Adipocyte (in vitro differentiated cells): ENCODE measurements at regions not wholly inside any gene's neighbourhood (a gene's known extent, or its start where the extent isn't known, plus 50 kb on each side); places are given as distances from the start of the nearest gene placed in this dataset.
A peak's percentile ranks its signal among the peaks of the same experiment; 100 is the strongest.
"Not testable (repeated sequence)": the region's sequence is repeated elsewhere in the genome, so short reads cannot be mapped to it uniquely, and the experiment has no call there.

Experiments
- DNase-seq: peaks from one replicate; pipeline ENCODE4 v3.0.0-alpha.2; 2015; ENCODE audit warnings: low read depth
- H3K27me3 ChIP-seq: replicated peaks from 2 replicates; pipeline ENCODE4 v1.7.0; 2013; ENCODE audit warnings: mild to moderate bottlenecking, low read length, moderate library complexity; ENCODE audit not compliant: control insufficient read depth, insufficient read depth
- H3K36me3 ChIP-seq: 2 replicates; pipeline ENCODE4 v1.7.0; 2013; ENCODE audit warnings: low read length, mild to moderate bottlenecking, moderate library complexity; ENCODE audit not compliant: control insufficient read depth, insufficient read depth, severe bottlenecking
- H3K4me1 ChIP-seq: 2 replicates; pipeline ENCODE4 v1.7.0; 2013; ENCODE audit warnings: mild to moderate bottlenecking, low read length, moderate library complexity; ENCODE audit not compliant: control insufficient read depth, insufficient read depth
- H3K4me3 ChIP-seq: 2 replicates; pipeline ENCODE4 v1.7.0; 2013; ENCODE audit warnings: mild to moderate bottlenecking, low read length, moderate library complexity
- H3K9ac ChIP-seq: 2 replicates; pipeline ENCODE4 v1.7.0; 2013; ENCODE audit warnings: mild to moderate bottlenecking, low read length, moderate library complexity
- H3K9me3 ChIP-seq: 2 replicates; pipeline ENCODE4 v1.7.0; 2013; ENCODE audit warnings: mild to moderate bottlenecking, low read length, moderate library complexity; ENCODE audit not compliant: control insufficient read depth

GRCh38 chr4:10809905-10810304, 125.3 kb upstream of the CLNK start:
- Histone ChIP-seq H3K27me3 (no peaks in the 10 kb centered on the region), H3K36me3 (no peaks in the 10 kb centered on the region), H3K4me1 (no peaks in the 10 kb centered on the region), H3K4me3 (no peak overlapping the region), H3K9ac (no peak overlapping the region), H3K9me3 (no peaks in the 10 kb centered on the region)
- DNase-seq, result no peak

DNA sequence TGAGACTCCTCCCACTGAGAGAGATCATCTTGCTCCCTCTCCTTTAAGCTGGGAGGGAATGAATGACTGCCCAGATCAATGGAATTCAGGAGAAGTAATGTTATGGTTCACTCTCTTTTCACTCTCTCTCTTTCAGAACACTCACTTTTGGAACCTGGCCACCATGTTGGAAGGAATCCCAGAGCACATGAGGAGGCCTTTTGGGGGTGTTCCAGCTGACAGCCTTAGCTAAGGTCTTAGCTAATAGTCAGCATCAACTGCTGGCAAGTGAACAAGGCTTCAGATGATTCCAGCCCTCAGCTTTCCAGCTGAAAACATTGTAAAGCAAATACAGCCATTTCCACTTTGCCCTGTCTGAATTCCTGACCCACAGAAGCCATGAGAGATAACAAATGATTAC, 124.0 kb upstream of the CLNK start:
- Histone ChIP-seq H3K4me3 (no peak overlapping the region), H3K36me3 (no peaks in the 10 kb centered on the region), H3K27me3 (no peaks in the 10 kb centered on the region), H3K4me1 (peaks cover 2% of the 10 kb centered on the region), H3K9me3 (no peaks in the 10 kb centered on the region), H3K9ac (no peak overlapping the region)
- DNase-seq, result peak; percentile 4

- Histone ChIP-seq H3K9ac (no peak overlapping the region), H3K4me3 (no peak overlapping the region), H3K9me3 (no peaks in the 10 kb centered on the region), H3K27me3 (no peaks in the 10 kb centered on the region), H3K36me3 (no peaks in the 10 kb centered on the region), H3K4me1 (peaks cover 3% of the 10 kb centered on the region)
- DNase-seq, result no peak
These were observed 122.5 kb upstream of the CLNK start for GRCh38 chr4:10806953-10807645.

DNA sequence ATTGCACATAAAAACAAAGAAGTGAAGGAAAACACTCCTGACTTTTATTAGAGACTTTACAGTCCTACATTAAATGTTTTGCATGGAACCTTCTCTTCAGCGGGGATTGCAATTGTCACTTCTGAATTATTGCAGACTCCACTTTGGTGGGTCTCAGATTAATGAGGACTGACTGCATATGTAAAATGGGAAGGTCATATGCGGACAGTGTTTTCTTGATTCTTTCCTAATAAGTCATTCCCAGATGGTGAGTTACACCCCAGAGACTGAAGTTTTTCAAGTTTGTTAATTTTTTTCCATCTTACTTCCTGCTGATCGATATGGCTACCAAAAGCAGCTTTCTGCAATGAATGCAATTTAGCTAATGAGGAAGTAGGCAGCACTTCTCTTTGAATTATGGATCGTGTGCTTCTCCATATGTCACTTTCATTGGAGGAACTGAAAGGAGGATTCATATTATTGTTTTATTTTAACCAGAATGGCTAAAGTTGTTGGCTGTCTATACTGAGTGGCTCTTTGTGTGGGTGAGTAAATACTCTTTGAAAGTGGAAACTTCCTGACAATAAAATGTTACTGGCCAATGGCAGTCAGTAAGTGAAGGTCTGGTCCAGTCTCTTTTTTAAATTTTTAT, 119.3 kb upstream of the CLNK start:
- no peaks in the 10 kb centered on the region for H3K27me3 ChIP-seq
- H3K9ac ChIP-seq, result no peak overlapping the region
- H3K4me3 ChIP-seq, result no peak overlapping the region
- H3K4me1 ChIP-seq, result peaks cover 3% of the 10 kb centered on the region
- no peaks in the 10 kb centered on the region for H3K9me3 ChIP-seq
- no peak for DNase-seq
- no peaks in the 10 kb centered on the region for H3K36me3 ChIP-seq

DNA sequence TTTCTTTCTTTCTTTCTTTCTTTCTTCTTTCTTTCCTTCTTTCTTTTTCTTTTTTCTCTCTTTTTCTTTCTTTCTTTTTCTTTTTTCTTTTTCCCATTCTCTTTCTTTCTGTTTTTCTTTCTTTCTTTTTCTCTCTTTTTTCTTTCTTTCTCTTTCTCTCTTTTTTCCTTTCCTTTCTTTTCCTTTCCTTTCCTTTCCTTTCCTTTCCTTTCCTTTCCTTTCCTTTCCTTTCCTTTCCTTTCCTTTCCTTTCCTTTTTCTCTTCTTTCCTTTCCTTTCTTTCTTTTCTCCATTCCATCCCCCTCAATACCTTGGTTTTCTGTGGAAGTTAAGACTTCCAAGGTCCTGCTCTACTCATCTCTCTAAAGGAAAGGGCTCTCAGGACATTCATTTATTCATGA, 102.8 kb upstream of the CLNK start:
- DNase-seq, result no peak
- H3K9ac ChIP-seq, result no peak overlapping the region
- no peaks in the 10 kb centered on the region for H3K9me3 ChIP-seq
- H3K4me3 ChIP-seq, result no peak overlapping the region
- peaks cover 6% of the 10 kb centered on the region for H3K4me1 ChIP-seq
- H3K36me3 ChIP-seq, result no peaks in the 10 kb centered on the region
- H3K27me3 ChIP-seq, result no peaks in the 10 kb centered on the region

DNA sequence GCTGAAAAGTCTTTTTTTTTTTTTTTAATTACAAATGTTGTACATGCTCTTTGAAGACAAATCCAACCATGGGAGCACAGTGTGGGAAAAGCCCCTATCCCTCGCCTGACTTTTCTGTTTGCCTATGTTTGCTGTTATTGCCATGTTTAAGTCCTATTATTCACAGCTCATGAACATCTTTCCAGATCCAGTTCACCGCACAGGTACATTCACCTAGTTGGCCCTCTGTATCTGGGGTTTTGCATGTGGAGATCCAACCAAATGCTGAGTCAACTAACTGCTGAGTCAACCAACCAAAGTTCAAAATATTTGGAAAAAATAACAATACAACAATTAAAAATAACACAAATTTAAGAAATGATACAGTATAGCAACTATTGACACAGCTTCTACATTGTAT, 100.1 kb upstream of the CLNK start:
- Histone ChIP-seq H3K36me3 (no peaks in the 10 kb centered on the region), H3K4me3 (no peak overlapping the region), H3K4me1 (peaks cover 6% of the 10 kb centered on the region), H3K9ac (no peak overlapping the region), H3K27me3 (no peaks in the 10 kb centered on the region), H3K9me3 (no peaks in the 10 kb centered on the region)
- no peak for DNase-seq

DNA sequence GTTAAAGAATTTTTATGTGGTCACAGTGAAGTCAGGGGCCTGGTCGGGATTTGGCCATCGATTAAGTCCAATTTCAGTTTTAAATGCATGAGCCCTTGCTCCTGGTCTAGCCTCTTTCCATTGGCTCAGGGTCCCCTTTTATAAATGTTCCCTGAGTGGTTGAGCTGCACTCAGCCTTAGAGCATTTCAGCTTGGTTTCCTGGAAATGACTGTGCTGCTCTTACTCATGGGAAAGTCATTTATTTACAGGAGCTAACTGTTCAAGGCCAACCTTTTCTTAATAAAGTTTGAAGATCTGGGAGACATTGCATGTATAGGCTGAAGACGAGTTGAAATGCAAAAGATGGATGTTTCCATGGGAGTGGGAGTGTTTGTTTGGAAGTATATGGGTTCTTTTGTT, 98.8 kb upstream of the CLNK start:
- Histone ChIP-seq H3K9me3 (no peaks in the 10 kb centered on the region), H3K4me3 (no peak overlapping the region), H3K4me1 (peaks cover 6% of the 10 kb centered on the region), H3K36me3 (no peaks in the 10 kb centered on the region), H3K27me3 (no peaks in the 10 kb centered on the region), H3K9ac (no peak overlapping the region)
- peak; percentile 58 for DNase-seq

DNA sequence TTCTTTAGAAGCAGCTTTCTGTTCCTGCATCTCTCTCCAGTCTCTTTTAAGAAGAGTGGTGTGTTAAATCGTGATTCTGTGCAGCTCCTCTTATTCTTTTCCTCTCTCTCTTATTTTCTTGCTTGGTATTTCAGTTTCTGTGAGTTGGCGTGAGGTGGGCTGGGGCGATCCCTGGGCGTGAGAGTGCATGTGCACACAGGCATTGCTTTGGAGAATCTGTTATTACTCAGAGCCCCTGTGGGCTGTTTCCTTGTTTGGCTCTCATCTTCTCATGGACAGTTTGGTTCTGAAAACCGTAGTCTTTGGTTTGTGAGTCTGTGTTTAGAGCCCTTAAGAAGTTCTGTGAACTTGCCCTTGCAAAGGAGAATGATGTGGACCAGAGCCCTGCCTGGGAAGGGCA, 97.2 kb upstream of the CLNK start:
- H3K27me3 ChIP-seq, result no peaks in the 10 kb centered on the region
- H3K9ac ChIP-seq, result no peak overlapping the region
- peaks cover 6% of the 10 kb centered on the region for H3K4me1 ChIP-seq
- no peaks in the 10 kb centered on the region for H3K36me3 ChIP-seq
- H3K4me3 ChIP-seq, result no peak overlapping the region
- no peak for DNase-seq
- no peaks in the 10 kb centered on the region for H3K9me3 ChIP-seq

DNA sequence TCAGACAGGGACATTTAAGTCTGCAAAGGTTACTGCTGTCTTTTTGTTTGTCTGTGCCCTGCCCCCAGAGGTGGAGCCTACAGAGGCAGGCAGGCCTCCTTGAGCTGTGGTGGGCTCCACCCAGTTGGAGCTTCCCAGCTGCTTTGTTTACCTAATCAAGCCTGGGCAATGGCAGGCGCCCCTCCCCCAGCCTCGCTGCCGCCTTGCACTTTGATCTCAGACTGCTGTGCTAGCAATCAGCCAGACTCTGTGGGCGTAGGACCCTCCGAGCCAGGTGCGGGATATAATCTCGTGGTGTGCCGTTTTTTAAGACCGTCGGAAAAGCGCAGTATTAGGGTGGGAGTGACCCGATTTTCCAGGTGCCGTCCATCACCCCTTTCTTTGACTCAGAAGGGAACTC, 96.2 kb upstream of the CLNK start:
- not testable (repeated sequence) for H3K9me3 ChIP-seq

GRCh38 chr4:10775132-10775531, 90.6 kb upstream of the CLNK start:
- not testable (repeated sequence) for H3K36me3 ChIP-seq, H3K9ac ChIP-seq, DNase-seq

More for the DNA sequence above, 96.2 kb upstream of the CLNK start:
- not testable (repeated sequence) for DNase-seq, H3K4me3 ChIP-seq, H3K36me3 ChIP-seq, H3K27me3 ChIP-seq, H3K9ac ChIP-seq, H3K4me1 ChIP-seq

GRCh38 chr4:10773656-10774055, 89.1 kb upstream of the CLNK start:
- H3K4me1 ChIP-seq, result no peaks in the 10 kb centered on the region
- H3K36me3 ChIP-seq, result no peaks in the 10 kb centered on the region
- no peaks in the 10 kb centered on the region for H3K27me3 ChIP-seq
- no peak for DNase-seq
- no peak overlapping the region for H3K4me3 ChIP-seq
- H3K9me3 ChIP-seq, result peaks cover 4% of the 10 kb centered on the region
- no peak overlapping the region for H3K9ac ChIP-seq

More at GRCh38 chr4:10775132-10775531, 90.6 kb upstream of the CLNK start:
- H3K9me3 ChIP-seq, H3K27me3 ChIP-seq, H3K4me1 ChIP-seq, H3K4me3 ChIP-seq: not testable (repeated sequence)

- no peak for DNase-seq
- H3K4me1 ChIP-seq, result no peaks in the 10 kb centered on the region
- H3K27me3 ChIP-seq, result no peaks in the 10 kb centered on the region
- H3K4me3 ChIP-seq, result no peak overlapping the region
- no peaks in the 10 kb centered on the region for H3K36me3 ChIP-seq
- H3K9me3 ChIP-seq, result peaks cover 4% of the 10 kb centered on the region
- H3K9ac ChIP-seq, result no peak overlapping the region
These were observed 88.4 kb upstream of the CLNK start for GRCh38 chr4:10773010-10773409.
